ENCODE measurements at regions not wholly inside any gene's neighbourhood (a gene's known extent, or its start where the extent isn't known, plus 50 kb on each side); places are given as distances from the start of the nearest gene placed in this dataset.

DNA sequence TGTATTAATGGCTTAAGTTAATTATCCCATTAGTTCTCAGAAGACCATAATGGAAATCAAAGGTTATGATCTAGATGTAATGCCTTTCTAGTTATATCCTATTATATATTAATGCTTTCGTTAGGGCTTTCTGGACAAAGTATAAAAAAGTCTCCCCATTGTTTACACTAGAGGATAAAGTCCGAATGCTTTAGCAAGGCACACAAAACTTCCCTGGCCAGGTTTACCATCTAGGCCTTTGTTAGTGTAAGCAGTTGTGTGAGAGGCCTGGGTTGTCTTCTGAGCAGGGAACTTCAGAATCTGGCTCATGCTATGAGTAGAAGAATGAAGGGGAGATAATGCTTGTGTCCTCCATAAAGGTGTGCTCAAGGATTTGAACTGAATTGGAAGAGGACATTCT, 106.3 kb upstream of the MEIS2 start:
- Histone ChIP-seq H3K4me3 (ENCODE audit: low read depth, low read length) (no peak overlapping the region), H3K36me3 (ENCODE audit: control insufficient read depth, insufficient read depth, low read length) (no peaks in the 10 kb centered on the region), H3K27me3 (ENCODE audit: control insufficient read depth, insufficient read depth, low read length) (no peaks in the 10 kb centered on the region)
- TF ChIP-seq, protein P1, sequence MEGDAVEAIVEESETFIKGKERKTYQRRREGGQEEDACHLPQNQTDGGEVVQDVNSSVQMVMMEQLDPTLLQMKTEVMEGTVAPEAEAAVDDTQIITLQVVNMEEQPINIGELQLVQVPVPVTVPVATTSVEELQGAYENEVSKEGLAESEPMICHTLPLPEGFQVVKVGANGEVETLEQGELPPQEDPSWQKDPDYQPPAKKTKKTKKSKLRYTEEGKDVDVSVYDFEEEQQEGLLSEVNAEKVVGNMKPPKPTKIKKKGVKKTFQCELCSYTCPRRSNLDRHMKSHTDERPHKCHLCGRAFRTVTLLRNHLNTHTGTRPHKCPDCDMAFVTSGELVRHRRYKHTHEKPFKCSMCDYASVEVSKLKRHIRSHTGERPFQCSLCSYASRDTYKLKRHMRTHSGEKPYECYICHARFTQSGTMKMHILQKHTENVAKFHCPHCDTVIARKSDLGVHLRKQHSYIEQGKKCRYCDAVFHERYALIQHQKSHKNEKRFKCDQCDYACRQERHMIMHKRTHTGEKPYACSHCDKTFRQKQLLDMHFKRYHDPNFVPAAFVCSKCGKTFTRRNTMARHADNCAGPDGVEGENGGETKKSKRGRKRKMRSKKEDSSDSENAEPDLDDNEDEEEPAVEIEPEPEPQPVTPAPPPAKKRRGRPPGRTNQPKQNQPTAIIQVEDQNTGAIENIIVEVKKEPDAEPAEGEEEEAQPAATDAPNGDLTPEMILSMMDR (IDR thresholded peaks at IDR 0.05; ENCODE audit: insufficient read depth, low read length, poor library complexity, severe bottlenecking) = no peak
- no peak for DNase-seq (ENCODE audit: low read depth)

DNA sequence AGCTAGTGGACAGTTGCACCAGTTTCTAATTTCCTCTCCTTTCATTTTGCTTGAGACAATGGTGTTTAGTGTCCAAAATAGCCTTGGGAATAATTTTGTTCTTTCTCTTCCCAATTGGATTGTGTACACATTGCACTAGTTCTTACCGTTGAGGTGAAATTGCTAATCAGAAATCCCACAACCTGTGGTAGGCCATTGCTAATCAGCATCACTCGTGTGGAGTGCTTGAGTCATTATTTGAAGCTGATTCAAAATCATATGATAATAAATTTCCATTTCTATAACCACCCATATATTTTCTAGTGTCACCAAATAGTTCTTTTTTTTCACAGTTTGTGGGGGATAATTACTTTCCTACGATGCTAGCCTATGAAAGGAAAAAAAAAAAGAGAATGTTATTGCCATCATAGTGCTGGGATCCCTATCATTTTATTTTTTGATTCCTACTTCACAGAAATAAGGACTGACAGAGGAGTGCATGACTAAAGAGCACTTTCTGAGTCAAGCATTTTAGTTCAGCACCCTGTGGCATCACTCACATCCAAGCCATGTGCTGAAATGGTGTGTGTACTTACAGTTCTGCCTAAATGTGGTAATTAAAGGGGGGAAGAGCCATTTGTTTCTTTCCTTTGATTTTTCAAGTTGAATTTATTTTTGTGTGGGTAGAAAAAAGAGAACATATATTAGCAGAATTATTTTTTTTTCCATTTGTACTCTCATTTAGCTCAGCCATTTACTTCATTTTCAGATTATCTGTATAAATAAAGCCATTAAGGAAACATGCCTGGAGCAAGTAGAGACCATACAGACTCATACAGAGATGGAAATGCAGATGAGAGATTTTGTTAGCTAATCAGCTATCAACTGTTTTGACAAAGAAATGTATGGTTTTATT, 108.0 kb upstream of the MEIS2 start:
- H3K36me3 ChIP-seq (ENCODE audit: control insufficient read depth, insufficient read depth, low read length) = no peaks in the 10 kb centered on the region
- no peaks in the 10 kb centered on the region for H3K27me3 ChIP-seq (ENCODE audit: control insufficient read depth, insufficient read depth, low read length)
- no peak overlapping the region for H3K4me3 ChIP-seq (ENCODE audit: low read depth, low read length)
- TF ChIP-seq, protein P1 (IDR thresholded peaks at IDR 0.05; ENCODE audit: insufficient read depth, low read length, poor library complexity, severe bottlenecking) = no peak
- DNase-seq (ENCODE audit: low read depth) = no peak

DNA sequence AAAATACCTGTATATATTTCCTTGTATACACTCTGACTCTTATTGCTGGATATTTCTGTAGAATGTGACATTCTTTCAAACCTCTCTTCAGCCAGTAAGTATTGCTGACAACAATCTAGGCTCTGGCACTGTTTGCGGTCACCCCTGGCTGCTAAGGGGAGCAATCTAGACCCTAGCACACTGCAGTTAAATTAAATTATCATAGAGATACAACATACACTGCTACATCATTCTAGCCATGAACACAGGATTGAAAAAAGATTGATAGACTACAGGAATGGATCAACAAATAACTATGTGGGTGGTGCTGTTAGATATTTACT, 108.7 kb upstream of the MEIS2 start:
- no peaks in the 10 kb centered on the region for H3K36me3 ChIP-seq (ENCODE audit: control insufficient read depth, insufficient read depth, low read length)
- TF ChIP-seq, protein P1 (IDR thresholded peaks at IDR 0.05; ENCODE audit: insufficient read depth, low read length, poor library complexity, severe bottlenecking) = no peak
- no peak overlapping the region for H3K4me3 ChIP-seq (ENCODE audit: low read depth, low read length)
- no peak for DNase-seq (ENCODE audit: low read depth)
- no peaks in the 10 kb centered on the region for H3K27me3 ChIP-seq (ENCODE audit: control insufficient read depth, insufficient read depth, low read length)

DNA sequence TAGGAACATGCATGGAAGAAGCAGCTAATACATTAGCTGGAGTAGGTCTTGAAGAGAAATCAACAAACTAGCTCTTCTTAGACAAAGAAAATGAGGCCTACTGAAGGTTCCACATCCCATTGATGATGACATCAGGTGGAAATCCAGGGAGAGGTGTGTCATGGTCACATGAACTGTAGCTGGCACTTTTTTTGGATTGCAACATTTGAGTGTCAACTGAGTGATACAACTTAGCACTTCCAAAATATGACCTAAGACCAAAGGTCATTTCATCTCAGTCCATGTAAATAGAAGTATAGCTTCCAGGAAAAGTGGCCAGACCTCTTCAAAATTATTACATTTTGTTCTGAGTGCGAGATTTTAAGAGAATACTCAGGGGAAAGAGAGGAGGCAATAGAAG, 117.2 kb upstream of the MEIS2 start:
- TF ChIP-seq, protein P1 (IDR thresholded peaks at IDR 0.05; ENCODE audit: insufficient read depth, low read length, poor library complexity, severe bottlenecking) = no peak
- Histone ChIP-seq H3K36me3 (ENCODE audit: control insufficient read depth, insufficient read depth, low read length) (no peaks in the 10 kb centered on the region), H3K27me3 (ENCODE audit: control insufficient read depth, insufficient read depth, low read length) (no peaks in the 10 kb centered on the region), H3K4me3 (ENCODE audit: low read depth, low read length) (no peak overlapping the region)
- DNase-seq (ENCODE audit: low read depth) = no peak

DNA sequence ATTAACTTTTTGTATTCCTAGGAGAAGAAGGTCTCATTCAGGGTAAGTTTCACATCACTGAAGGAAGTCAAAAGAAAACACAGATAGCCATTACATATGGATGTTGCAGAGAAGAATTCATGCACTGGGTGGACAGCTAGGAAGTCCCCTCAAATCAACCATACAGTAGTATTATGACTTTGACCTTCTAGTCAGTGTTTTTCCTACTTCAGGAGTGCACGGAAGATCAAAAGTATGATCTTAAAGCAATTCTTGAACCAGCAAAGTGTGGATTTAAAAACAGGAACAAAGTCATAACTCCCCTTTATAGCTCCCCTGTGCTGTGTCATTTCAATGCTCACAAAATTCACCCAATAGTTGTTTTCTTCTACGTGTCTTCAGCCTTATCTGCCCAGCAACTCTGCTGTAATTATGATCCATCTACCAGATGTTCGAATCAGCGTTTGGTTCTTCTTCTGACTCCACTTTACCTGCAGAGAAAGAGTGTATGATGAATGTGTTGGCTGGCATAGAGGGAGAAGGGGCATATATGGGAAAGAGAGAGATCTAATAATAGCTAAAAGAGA, 118.1 kb upstream of the MEIS2 start:
- no peak overlapping the region for H3K4me3 ChIP-seq (ENCODE audit: low read depth, low read length)
- TF ChIP-seq, protein P1 (IDR thresholded peaks at IDR 0.05; ENCODE audit: insufficient read depth, low read length, poor library complexity, severe bottlenecking) = no peak
- H3K27me3 ChIP-seq (ENCODE audit: control insufficient read depth, insufficient read depth, low read length) = no peaks in the 10 kb centered on the region
- no peaks in the 10 kb centered on the region for H3K36me3 ChIP-seq (ENCODE audit: control insufficient read depth, insufficient read depth, low read length)
- no peak for DNase-seq (ENCODE audit: low read depth)

Data from kidney epithelial cell (primary cell).